ENCODE measurements at regions not wholly inside any gene's neighbourhood (a gene's known extent, or its start where the extent isn't known, plus 50 kb on each side); places are given as distances from the start of the nearest gene placed in this dataset.

- TF ChIP-seq CTCF (IDR thresholded peaks at IDR 0.05; ENCODE audit: low read depth, low read length, missing control alignments) = no peak
- in situ Hi-C loops (cut with HindIII; ENCODE audit: low sequenced_read_pairs) = no loop called here
- no peak overlapping the region for H3K4me3 ChIP-seq (ENCODE audit: low read depth, low read length)
- no peak for DNase-seq (ENCODE audit: low read depth)
Observed at GRCh38 chr12:118925826-118926225, 55.5 kb upstream of the SRRM4 start.

All from astrocyte of the cerebellum (primary cell).